MM.1S (cell line): ENCODE measurements at regions not wholly inside any gene's neighbourhood (a gene's known extent, or its start where the extent isn't known, plus 50 kb on each side); places are given as distances from the start of the nearest gene placed in this dataset.

Experiments
- EZH2phosphoT487 ChIP-seq: fragments of 300-600 bp; sonication (generic); IDR thresholded peaks from 2 replicates; pipeline ENCODE4 v1.6.1; 2018; ENCODE audit warnings: antibody characterized with exemption, low read length
- TF ChIP-seq, protein P1 (sequence below): fragments of 300-600 bp; sonication (generic); IDR thresholded peaks from 2 replicates; pipeline ENCODE4 v1.5.1; 2016; ENCODE audit warnings: antibody characterized with exemption, low read length, mixed read lengths

GRCh38 chr1:95553595-95553994 lies 319.6 kb downstream of the RWDD3 start:
- TF ChIP-seq, protein P1, sequence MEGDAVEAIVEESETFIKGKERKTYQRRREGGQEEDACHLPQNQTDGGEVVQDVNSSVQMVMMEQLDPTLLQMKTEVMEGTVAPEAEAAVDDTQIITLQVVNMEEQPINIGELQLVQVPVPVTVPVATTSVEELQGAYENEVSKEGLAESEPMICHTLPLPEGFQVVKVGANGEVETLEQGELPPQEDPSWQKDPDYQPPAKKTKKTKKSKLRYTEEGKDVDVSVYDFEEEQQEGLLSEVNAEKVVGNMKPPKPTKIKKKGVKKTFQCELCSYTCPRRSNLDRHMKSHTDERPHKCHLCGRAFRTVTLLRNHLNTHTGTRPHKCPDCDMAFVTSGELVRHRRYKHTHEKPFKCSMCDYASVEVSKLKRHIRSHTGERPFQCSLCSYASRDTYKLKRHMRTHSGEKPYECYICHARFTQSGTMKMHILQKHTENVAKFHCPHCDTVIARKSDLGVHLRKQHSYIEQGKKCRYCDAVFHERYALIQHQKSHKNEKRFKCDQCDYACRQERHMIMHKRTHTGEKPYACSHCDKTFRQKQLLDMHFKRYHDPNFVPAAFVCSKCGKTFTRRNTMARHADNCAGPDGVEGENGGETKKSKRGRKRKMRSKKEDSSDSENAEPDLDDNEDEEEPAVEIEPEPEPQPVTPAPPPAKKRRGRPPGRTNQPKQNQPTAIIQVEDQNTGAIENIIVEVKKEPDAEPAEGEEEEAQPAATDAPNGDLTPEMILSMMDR: no peak
- no peak for TF ChIP-seq EZH2phosphoT487
